ENCODE measurements at regions not wholly inside any gene's neighbourhood (a gene's known extent, or its start where the extent isn't known, plus 50 kb on each side); places are given as distances from the start of the nearest gene placed in this dataset.

- TF ChIP-seq CTCF (IDR thresholded peaks at IDR 0.05) (no peak), POLR2A (IDR thresholded peaks at IDR 0.05) (no peak)
Observed at GRCh38 chr4:63171341-63171740, 1237.9 kb downstream of the TECRL start.
